Hindlimb muscle (tissue), 1 donor: ENCODE measurements at regions not wholly inside any gene's neighbourhood (a gene's known extent, or its start where the extent isn't known, plus 50 kb on each side); places are given as distances from the start of the nearest gene placed in this dataset.

Source experiments
- DNase-seq: peaks from one replicate; pipeline ENCODE4 v3.0.0-alpha.2; 2013

- DNase-seq = no peak
Measured at GRCh38 chr1:78434351-78434750, 56.4 kb upstream of the PTGFR start.

GRCh38 chr1:78436961-78437360, 53.8 kb upstream of the PTGFR start:
- no peak for DNase-seq

GRCh38 chr1:78437396-78437795, 53.4 kb upstream of the PTGFR start:
- no peak for DNase-seq

GRCh38 chr1:78437941-78438340, 52.8 kb upstream of the PTGFR start:
- DNase-seq = no peak

- DNase-seq = no peak
Measured at GRCh38 chr1:78440381-78440793, 50.4 kb upstream of the PTGFR start.
